Colonic mucosa (tissue), 4 donors: ENCODE measurements at regions not wholly inside any gene's neighbourhood (a gene's known extent, or its start where the extent isn't known, plus 50 kb on each side); places are given as distances from the start of the nearest gene placed in this dataset.

Experiments
- DNase-seq: peaks from one replicate; pipeline ENCODE4 v3.0.0-alpha.2; 2020
- H3K27ac ChIP-seq: fragments of 200-600 bp; one replicate; pipeline ENCODE4 v1.8.0; 2021
- H3K27me3 ChIP-seq: fragments of 200-600 bp; one replicate; pipeline ENCODE4 v1.8.0; 2021
- H3K36me3 ChIP-seq: fragments of 200-600 bp; one replicate; pipeline ENCODE4 v1.8.0; 2021
- H3K4me1 ChIP-seq: fragments of 200-600 bp; one replicate; pipeline ENCODE4 v1.8.0; 2021; ENCODE audit warnings: mild to moderate bottlenecking
- H3K4me3 ChIP-seq: fragments of 200-600 bp; one replicate; pipeline ENCODE4 v1.8.0; 2021
- H3K9ac ChIP-seq, 2 donors: one replicate each; pipeline ENCODE4 v1.7.0; 2013; ENCODE audit warnings: control low read depth in 2 of 2, low read depth in 2 of 2, low read length in 2 of 2
- H3K9me3 ChIP-seq: fragments of 200-600 bp; one replicate; pipeline ENCODE4 v1.8.0; 2021
- CTCF ChIP-seq: fragments of 200-600 bp; IDR thresholded peaks from one replicate; pipeline ENCODE4 v1.8.0; 2022; ENCODE audit warnings: antibody characterized with exemption, mild to moderate bottlenecking
- intact Hi-C: fragments of 100-400 bp; cut with DNase I; formaldehyde crosslinking; loops from one replicate; pipeline ENCODE4 v1.14.1; 2022
- donor health status: healthy.
- donor health status: DM: no; HTN: no; CAD: no.
- donor health status: DM: no; HTN: no; CAD: no.

GRCh38 chr1:10912441-10912840, 100.0 kb upstream of the TARDBP start:
- H3K36me3 ChIP-seq = no peaks in the 10 kb centered on the region
- no peak overlapping the region for H3K4me3 ChIP-seq
- H3K4me1 ChIP-seq = no peaks in the 10 kb centered on the region
- H3K9me3 ChIP-seq = no peaks in the 10 kb centered on the region
- intact Hi-C loops = no loop called here
- no peaks in the 10 kb centered on the region for H3K27me3 ChIP-seq
- TF ChIP-seq CTCF = no peak
- H3K27ac ChIP-seq = no peak overlapping the region
- DNase-seq = no peak
- H3K9ac ChIP-seq = no peak overlapping the region

- intact Hi-C loops = no loop called here
- no peak overlapping the region for H3K9ac ChIP-seq
- DNase-seq = no peak
- H3K4me3 ChIP-seq = no peak overlapping the region
- no peaks in the 10 kb centered on the region for H3K4me1 ChIP-seq
- no peaks in the 10 kb centered on the region for H3K9me3 ChIP-seq
- no peaks in the 10 kb centered on the region for H3K27me3 ChIP-seq
- TF ChIP-seq CTCF = no peak
- no peak overlapping the region for H3K27ac ChIP-seq
- no peaks in the 10 kb centered on the region for H3K36me3 ChIP-seq
Observed at GRCh38 chr1:10914056-10914455, 98.4 kb upstream of the TARDBP start.

- Histone ChIP-seq H3K9me3 (no peaks in the 10 kb centered on the region), H3K27me3 (no peaks in the 10 kb centered on the region), H3K9ac (no peak overlapping the region), H3K4me3 (no peak overlapping the region), H3K4me1 (no peaks in the 10 kb centered on the region), H3K36me3 (no peaks in the 10 kb centered on the region), H3K27ac (no peak overlapping the region)
- intact Hi-C loops = no loop called here
- DNase-seq = no peak
- TF ChIP-seq CTCF = no peak
Observed at GRCh38 chr1:10915594-10915993, 96.9 kb upstream of the TARDBP start.

- Histone ChIP-seq H3K27me3 (no peaks in the 10 kb centered on the region), H3K27ac (no peak overlapping the region), H3K9ac (no peak overlapping the region), H3K9me3 (no peaks in the 10 kb centered on the region), H3K36me3 (no peaks in the 10 kb centered on the region), H3K4me1 (no peaks in the 10 kb centered on the region), H3K4me3 (no peak overlapping the region)
- TF ChIP-seq CTCF = no peak
- no peak for DNase-seq
- intact Hi-C loops = no loop called here
Observed at GRCh38 chr1:10916311-10916710, 96.1 kb upstream of the TARDBP start.

- no peak for DNase-seq
- Histone ChIP-seq H3K4me1 (no peaks in the 10 kb centered on the region), H3K36me3 (no peaks in the 10 kb centered on the region), H3K27me3 (no peaks in the 10 kb centered on the region), H3K4me3 (no peak overlapping the region), H3K9me3 (no peaks in the 10 kb centered on the region), H3K27ac (no peak overlapping the region), H3K9ac (no peak overlapping the region)
- TF ChIP-seq CTCF = no peak
- intact Hi-C loops = no loop called here
Observed at GRCh38 chr1:10916991-10917390, 95.5 kb upstream of the TARDBP start.
